IPS-11a (cell line): ENCODE measurements at regions not wholly inside any gene's neighbourhood (a gene's known extent, or its start where the extent isn't known, plus 50 kb on each side); places are given as distances from the start of the nearest gene placed in this dataset.

Experiments
- H3K4me3 ChIP-seq: one replicate; pipeline ENCODE4 v1.5.1; 2013; ENCODE audit warnings: low read depth, low read length, control low read depth

GRCh38 chr2:176535467-176536113 lies 266.3 kb downstream of the MTX2 start:
- H3K4me3 ChIP-seq = no peak overlapping the region

- no peak overlapping the region for H3K4me3 ChIP-seq
Measured at GRCh38 chr2:176536439-176537133, 267.3 kb downstream of the MTX2 start.

- no peak overlapping the region for H3K4me3 ChIP-seq
Measured at GRCh38 chr2:176537932-176538331, 268.7 kb downstream of the MTX2 start.

- H3K4me3 ChIP-seq = no peak overlapping the region
Measured at GRCh38 chr2:176540995-176541394, 271.8 kb downstream of the MTX2 start.

GRCh38 chr2:176542476-176542875 lies 273.2 kb downstream of the MTX2 start:
- H3K4me3 ChIP-seq = no peak overlapping the region

GRCh38 chr2:176544557-176544956 lies 275.3 kb downstream of the MTX2 start:
- no peak overlapping the region for H3K4me3 ChIP-seq

- no peak overlapping the region for H3K4me3 ChIP-seq
Measured at GRCh38 chr2:176544991-176545956, 276.0 kb downstream of the MTX2 start.

- H3K4me3 ChIP-seq = no peak overlapping the region
Measured at GRCh38 chr2:176546550-176546949, 277.3 kb downstream of the MTX2 start.

GRCh38 chr2:176552501-176553135 lies 283.4 kb downstream of the MTX2 start:
- H3K4me3 ChIP-seq = no peak overlapping the region

GRCh38 chr2:176553685-176554100 lies 284.5 kb downstream of the MTX2 start:
- no peak overlapping the region for H3K4me3 ChIP-seq

GRCh38 chr2:176554101-176555048 lies 285.1 kb downstream of the MTX2 start:
- peak overlapping the region; percentile 2 for H3K4me3 ChIP-seq

GRCh38 chr2:176555112-176555511 lies 285.9 kb downstream of the MTX2 start:
- H3K4me3 ChIP-seq = no peak overlapping the region

- H3K4me3 ChIP-seq = no peak overlapping the region
Measured at GRCh38 chr2:176555781-176556180, 286.5 kb downstream of the MTX2 start.

- no peak overlapping the region for H3K4me3 ChIP-seq
Measured at GRCh38 chr2:176556373-176556772, 287.1 kb downstream of the MTX2 start.

- H3K4me3 ChIP-seq = no peak overlapping the region
Measured at GRCh38 chr2:176557821-176558220, 288.6 kb downstream of the MTX2 start.

GRCh38 chr2:176558574-176559140 lies 289.4 kb downstream of the MTX2 start:
- H3K4me3 ChIP-seq = no peak overlapping the region

- H3K4me3 ChIP-seq = no peak overlapping the region
Measured at GRCh38 chr2:176560296-176560695, 291.1 kb downstream of the MTX2 start.

GRCh38 chr2:176561706-176562105 lies 292.5 kb downstream of the MTX2 start:
- H3K4me3 ChIP-seq = no peak overlapping the region

GRCh38 chr2:176562359-176563078 lies 293.3 kb downstream of the MTX2 start:
- no peak overlapping the region for H3K4me3 ChIP-seq
